SK-N-DZ (cell line): ENCODE measurements at regions not wholly inside any gene's neighbourhood (a gene's known extent, or its start where the extent isn't known, plus 50 kb on each side); places are given as distances from the start of the nearest gene placed in this dataset.

ENCODE experiments used
- DNase-seq: peaks from one replicate; pipeline ENCODE4 v3.0.0-alpha.2; 2015; ENCODE audit warnings: low spot score

- no peak for DNase-seq
Observed at GRCh38 chr9:78563269-78563668, 266.3 kb downstream of the PSAT1 start.

- DNase-seq, result no peak
Observed at GRCh38 chr9:78565481-78565880, 268.6 kb downstream of the PSAT1 start.

DNA sequence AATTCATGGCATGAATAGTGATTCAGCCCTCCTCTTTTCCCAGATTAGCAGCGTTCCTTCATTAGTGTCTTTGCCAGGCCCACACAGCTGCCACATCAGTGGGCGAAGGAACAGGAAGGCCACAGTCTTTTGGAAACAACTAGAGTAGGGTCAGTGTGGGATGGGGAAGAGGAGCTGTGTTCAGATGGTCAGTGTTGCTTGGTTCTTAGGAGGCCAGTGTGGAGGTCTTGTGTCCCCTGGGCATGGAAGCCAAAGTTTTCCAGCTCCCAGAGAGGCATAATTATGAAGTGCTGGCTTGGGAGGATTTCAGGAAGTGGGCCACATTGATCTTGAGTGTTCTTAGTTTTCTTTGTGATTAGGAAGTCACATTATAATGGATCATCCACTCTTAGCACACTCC lies 269.6 kb downstream of the PSAT1 start:
- DNase-seq, result no peak

DNA sequence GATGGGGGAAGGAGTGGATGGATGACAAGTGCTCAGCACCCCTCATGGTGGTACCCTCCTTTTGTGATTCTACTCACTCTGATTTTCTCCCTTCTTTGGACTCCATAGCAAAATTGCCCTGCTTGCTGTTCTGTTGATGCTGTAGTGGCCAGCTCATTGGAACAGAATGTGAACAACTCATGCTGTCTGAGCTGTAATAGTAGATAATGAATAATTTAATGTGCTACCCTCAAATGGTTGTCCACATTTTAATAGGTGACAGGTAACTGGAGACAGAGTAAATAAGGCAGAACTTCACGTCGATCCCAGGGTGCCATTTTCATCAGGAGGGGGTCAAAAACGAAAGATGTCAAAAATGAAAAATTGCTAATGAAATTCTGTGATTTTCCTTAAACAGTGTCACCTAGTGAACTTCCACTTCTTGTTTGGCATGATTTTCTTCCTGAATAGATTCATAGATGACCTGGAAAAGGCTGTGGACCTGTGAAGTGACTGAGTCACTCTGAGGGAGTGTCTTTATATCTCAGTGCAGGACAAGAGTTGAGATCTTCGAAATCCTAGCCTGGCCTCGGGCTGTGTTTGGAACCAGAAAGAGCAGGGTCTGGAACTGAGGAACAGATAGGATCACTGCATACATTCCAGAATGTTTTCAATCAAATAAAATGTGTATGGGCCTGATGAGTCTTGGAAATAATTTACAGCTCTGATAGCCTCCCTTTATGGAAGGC lies 270.2 kb downstream of the PSAT1 start:
- no peak for DNase-seq

DNA sequence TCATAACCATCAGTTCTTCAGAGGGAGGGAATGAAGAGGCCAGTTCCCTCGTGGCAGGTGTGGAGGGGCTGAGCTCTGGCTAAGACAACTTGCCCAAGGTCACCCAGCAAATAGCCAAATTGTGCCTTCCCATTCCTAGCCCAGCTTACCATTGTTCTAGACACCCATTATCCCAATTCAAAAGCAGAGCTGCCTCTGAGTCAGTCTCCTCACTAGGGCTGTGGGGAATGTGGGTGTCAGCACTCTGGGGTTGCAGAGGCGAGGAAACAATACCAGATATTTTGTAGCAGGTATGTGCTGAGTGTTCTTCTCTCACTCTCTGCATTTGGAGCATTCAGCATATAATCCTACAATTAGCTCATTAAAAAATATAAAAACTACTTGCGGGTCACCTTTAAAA lies 270.8 kb downstream of the PSAT1 start:
- DNase-seq, result no peak

DNA sequence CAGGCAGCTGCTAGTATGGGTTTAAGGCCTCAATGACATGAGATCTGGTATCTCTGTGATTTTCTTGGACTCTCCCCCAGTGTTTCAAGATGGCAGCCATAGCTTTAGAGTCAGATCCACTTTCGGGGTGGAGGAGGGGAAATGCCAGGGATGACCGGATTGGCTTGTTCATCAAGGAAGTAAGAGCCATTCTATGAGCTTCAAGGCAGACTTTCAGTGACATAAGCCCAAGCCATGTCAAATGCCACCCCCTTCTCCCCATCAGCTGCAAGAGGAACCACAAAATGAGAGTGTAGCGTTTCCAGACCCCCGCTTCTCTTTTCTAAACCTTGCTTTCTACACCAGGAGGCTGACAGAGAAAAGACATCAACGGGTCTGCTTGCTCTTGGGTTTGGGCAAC lies 271.8 kb downstream of the PSAT1 start:
- DNase-seq, result no peak

DNA sequence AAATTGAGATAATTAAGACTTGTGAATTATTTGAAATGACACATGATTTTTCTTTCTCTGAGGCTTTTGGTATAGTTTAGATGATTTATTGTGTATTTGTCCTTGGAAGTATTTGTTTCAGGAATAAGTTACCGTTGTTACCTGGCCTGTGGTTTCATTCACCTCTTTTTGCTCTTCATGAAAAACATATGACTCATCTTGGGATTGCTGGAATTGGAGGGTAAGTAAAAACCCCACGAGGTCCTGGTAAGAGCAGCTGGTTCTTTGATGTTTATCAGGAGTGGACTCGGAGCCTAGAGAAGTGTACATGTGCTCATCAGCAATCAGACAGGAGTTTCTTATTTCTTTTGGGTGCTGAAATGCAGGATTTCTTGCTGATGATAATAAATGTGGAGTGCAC lies 275.3 kb downstream of the PSAT1 start:
- DNase-seq, result no peak

DNA sequence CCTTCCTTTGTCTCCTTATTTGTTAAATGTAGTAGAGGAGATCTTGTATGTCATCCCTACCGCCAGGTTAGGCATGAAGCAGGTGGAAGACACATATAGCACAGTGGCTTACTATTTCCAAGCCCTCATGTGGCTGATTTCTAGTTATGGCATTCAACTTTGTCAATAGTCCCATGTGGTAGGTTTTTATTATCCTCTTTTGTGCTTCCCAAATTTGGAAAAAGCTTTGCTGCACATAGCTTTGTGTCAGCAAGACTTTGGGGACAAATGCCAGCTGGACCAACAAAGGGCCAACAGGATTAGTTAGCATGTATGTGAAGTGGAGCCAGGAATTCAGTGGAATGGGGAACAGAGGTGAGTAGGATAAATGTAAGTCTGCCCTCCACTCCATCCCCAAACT lies 276.3 kb downstream of the PSAT1 start:
- no peak for DNase-seq

DNA sequence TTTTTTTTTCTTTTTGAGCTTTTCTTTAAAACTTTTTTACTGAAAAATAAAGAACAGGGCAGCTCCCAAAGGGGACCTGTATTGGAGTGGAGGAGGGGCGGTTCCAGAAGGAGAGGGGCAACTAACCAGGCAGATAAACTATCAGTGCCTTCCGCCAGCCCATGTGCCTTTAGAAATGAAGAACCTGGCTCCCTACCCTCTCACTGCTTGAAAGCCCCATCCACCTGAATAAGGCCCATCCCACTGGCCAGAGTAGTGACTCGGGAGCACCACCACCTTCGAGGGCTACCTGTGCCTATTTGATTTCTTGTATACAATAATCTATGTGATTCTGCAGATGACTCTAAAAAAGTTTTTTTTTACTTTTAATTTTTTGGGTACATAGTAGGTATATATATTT lies 276.7 kb downstream of the PSAT1 start:
- DNase-seq, result no peak

DNA sequence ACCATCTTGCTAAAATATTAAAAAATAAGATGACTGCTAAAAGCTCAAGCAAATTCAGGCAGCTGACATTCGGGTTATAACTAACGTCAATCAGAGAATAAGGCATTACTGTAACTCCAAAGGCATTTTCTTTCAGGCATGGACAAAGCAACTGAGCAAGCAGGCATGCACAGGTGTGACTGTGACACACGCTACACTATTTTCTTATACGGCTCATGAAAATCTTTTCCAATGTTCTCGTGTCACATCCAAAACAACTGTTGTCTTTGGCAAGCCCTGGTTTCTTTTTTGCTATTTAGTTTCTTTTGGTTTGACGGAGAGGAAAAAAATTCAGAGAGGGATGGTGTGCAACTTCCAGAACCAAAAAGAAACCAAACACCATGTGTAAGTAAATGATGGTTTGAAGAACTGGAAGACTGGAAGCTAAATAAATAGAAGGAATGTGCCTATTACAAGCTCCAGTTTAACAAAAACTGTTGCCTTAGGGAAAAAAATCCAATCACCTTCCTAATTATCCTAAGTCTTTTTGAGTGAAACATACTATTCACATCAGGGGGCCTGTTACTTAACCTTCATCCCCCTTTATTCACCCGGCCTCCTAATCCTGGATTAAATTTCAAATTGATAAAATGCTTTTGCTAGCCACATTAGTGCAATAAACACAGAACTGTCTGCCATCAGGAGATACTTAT lies 277.6 kb downstream of the PSAT1 start:
- DNase-seq, result no peak

DNA sequence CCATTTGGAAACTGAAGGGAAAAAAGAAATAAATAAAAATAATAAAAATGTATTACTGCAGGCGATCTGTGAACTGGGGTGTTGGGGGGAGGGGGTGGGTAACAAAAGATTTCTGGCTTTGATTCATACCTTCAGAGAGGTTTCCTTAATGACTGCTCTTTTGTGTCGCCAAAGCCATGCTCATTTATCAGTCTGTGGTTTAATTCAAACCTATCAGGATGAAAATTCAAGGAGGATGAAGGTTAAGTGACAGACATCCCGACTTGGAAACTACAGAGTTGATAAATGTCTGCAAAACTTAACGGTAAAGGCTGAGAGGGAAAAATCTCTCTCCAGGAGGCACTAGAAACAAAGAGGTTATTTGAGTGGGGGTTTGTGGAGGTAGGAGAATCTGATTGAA lies 278.2 kb downstream of the PSAT1 start:
- no peak for DNase-seq

- no peak for DNase-seq
Observed at GRCh38 chr9:78575771-78576170, 278.8 kb downstream of the PSAT1 start.

- peak; percentile 95 for DNase-seq
Observed at GRCh38 chr9:78577156-78577906, 280.4 kb downstream of the PSAT1 start.

DNA sequence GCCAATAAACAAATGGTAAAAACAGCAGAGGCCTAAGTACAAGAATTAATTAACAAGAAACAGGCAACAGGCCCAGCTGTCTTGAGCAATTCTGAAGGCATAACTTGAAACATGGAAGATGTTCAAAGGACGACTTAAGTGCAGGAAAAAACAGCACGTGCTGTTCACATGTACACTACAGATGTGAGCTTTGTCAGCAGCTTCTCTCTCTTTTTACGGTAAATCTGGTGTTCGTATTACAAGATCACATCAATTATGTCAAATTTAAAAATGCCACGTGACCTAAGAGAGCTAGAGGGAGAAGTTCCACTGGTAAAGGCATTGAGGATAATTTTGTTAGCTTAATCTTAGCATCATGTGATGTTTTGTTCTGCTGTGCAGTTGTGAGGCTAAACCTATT lies 281.1 kb downstream of the PSAT1 start:
- peak; percentile 98 for DNase-seq

GRCh38 chr9:78582821-78583220 lies 285.9 kb downstream of the PSAT1 start:
- no peak for DNase-seq

DNA sequence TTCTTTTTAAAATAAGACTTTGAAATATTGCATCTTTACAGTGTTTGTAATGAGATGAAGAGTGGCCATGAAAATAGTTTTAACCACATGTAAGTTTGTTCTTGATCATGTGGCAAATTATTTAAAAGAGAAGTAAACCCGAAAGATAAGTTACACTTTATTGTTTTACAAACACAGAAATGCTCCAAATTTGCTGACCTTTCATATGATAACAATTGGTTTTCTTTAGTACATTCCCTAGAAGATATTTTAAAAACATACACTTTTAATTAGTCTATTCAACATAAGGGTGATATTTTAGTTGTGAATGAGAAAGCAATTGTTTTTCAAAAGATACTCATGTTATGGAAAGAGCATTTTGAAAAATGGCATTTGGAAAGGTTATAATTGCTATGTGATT lies 287.7 kb downstream of the PSAT1 start:
- no peak for DNase-seq

DNA sequence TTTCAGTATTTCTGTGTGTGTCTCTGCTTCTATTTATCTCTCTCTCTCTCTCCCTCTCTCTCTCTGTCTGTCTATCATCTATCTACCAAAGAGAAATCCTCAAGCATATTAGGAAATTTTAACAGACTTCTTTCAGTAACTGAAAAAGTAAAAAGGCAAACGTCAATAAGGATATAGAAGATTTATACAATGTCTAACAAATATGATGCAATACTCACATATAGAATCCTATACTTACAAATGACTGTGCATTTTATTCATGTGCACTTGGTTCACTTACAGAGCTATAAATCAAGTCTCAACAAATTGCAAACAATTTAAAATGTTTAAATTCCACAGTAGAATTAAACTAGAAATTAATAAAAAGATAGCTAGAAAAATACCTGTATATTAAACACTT lies 289.0 kb downstream of the PSAT1 start:
- no peak for DNase-seq

DNA sequence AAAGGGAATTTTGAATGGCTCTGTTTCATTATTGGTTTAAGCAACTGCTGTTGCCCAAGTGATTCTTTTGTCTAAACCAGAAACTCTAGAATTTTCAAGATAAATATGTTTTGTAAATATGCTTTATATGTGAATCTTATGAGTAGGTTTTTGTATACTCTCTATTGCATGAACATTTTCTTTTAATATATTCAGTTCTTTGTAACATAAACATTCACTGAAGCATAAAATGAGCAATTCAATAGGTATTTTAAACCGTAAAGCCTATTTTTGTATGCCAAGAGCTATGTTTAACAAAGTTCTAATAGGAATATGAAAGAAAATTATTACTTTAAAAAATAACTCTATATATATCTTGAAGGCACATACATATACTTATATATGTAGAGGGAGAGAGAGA lies 293.1 kb downstream of the PSAT1 start:
- no peak for DNase-seq

DNA sequence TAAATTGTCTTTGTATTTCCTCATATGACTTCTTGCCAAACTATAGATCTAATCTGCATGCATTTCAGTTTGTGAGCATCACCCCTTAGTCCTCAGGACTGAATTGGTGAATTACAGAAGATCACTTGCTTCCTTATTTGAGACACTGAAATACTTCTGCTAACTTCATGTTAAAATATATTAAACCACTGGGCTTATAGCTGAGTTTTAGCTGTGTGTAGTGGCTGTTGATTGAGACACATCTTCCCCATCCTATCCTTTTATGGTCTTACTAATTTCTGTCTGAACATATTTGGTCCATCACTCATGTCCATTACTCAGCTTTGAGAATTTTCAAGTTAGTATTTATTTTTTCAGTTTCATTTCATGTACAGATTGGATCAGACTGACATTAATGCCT lies 295.9 kb downstream of the PSAT1 start:
- no peak for DNase-seq

DNA sequence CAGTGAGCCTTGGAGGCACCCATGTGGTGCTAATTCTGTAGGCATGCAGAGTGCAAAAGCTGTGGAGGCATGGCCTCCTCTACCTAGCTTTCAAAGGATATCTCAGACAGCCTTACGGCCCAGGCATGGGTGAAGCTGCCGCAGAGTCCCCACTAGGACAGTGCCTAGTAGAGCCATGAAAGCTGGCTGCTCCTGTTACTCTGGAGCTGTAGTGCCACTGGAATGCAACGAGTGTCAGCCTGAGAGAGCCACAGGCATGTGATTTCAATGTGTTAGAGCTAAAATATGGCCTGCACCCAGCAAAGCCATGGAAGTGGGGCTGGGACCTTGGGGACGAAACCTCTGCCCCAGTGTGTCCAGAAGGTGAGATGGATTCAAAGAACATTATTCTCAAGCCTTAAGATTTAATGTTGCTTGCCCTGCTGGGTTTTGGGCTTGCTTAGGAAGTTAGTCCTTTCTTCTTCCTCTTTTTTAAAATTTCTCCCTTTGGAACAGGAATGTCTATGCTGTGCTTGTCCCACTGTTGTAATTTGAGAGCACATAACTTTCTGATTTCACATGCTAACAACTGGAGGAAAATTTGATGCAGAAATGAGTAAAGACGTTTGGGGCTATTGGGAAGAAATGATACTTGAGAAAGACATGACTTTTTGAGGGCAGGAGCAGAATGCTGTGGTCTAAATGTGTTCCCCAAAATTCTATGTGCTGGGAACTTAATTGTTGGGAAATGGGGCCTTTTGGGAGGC lies 298.4 kb downstream of the PSAT1 start:
- no peak for DNase-seq

DNA sequence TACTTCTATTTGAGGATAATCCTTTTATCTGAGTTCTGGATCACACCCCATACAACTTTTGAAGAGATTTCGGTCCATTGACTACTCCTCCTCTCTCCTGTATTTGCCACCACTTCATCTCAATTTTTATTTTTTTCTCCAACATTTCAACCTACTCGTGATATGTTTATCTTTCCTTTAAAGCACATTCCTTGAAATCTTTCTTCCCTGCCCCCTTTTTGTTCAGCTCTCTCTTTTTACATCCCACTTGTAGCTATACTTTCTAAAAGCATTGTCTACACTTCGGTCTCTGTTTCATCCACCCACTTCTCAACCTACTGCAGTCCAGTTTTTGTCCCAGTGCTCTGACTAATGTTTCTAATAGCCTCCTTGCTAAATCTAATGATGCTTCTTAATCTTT lies 299.4 kb downstream of the PSAT1 start:
- DNase-seq, result no peak

DNA sequence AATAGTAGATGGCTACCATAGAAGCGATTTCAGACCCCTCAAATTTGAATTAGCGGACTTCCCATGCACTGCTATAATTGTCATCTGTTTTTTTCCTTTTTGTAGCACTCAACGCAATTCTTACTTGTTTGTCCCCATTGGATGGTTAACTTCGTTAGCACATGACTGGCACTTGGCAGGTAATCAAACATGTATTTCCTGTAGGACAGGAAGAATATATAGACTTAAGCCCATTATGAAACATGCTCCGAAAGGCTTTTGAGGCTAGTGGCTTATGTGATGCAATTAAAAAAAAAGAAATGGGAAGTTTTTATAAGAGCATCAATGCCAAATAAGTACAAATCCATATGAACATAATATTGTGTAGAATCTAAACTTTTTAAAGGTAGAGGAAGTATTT lies 301.2 kb downstream of the PSAT1 start:
- no peak for DNase-seq
